Left renal pelvis (tissue), 4 donors: ENCODE measurements at regions not wholly inside any gene's neighbourhood (a gene's known extent, or its start where the extent isn't known, plus 50 kb on each side); places are given as distances from the start of the nearest gene placed in this dataset.
"Not testable (repeated sequence)": the region's sequence is repeated elsewhere in the genome, so short reads cannot be mapped to it uniquely, and the experiment has no call there.

ENCODE experiments used
- DNase-seq, 4 donors: peaks; one replicate each; pipeline ENCODE4 v3.0.0-alpha.2; 2013; ENCODE audit warnings: low read depth in 4 of 4, low spot score in 3 of 4

DNA sequence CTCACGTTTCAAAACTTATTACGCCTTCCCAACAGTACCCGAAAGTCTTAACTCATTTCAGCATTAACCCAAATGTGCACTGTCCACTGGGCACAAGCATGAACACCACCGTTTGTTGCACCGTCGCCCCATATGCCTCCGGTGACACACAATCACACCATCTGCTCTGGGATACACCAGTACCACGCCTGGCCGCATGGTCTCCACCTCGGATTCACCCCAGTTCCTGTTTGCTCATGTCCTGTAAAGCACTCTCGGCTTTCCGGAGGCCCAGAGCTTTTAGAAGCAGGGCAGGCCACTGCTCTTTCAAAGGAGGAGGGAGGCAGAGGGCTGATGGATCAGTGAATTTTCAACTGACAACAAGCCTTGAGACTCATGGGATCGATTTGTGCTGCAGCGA is 1570.0 kb upstream of the DEFB115 start:
- DNase-seq, result no peak

DNA sequence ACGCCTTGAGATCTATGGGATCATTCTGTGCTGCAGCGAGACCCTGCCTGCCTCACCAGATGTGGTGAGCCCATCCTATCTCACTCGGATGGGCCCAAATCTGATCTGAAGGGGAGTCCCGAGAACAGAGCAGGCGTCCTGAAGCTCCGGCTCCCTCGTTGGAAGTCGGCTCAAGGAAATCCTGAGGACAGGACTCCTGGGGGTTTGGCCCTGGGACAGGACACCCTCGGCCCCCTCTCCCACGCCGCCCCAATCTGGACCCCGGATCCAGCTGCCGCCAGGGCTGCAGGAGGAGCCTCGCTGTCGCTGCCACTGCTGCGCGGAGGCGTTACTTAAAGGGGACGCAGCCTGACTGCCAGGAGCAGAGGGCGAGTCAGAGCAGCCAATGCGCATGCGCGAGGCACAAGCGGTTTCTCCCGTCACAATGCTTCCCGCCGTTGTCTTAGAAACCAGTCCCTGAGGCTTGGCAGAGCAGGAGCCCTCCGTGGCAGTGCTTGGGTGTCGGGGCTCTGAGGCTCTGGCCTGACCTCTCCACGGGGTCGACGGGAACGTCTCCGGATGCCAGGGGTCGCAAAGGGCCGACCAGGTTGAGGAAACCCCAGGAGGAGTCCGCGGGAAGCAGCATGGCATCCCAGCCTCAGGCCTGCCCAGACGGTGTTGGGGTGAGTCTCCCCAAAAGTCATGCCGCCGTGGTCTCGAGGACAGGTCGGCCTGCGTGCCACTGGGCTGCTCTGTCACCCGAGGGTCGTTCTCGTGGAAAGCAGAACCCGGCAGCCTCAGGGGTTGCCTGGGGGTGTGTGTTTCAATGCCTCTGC is 1567.8 kb upstream of the DEFB115 start:
- no peak for DNase-seq

DNA sequence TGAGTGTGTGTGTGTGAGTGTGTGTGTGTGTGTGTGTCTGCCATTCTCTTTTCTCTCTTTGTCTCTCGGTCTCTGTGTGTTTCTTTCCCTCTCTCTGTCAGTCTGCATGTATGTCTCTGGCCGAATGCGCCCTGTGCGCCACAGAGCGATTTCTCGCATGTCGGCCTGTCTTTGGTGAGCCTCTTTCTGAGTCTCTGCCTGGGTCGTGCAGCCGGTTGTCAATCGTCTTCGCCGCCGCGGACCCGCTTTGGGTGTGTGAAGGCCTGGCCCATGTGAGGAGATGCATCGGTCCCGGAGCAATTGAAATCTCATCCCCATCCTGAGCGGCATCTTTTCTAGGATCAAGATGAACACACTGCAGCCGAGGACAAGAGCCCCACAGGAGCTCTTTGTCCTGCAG is 1567.2 kb upstream of the DEFB115 start:
- DNase-seq, result no peak

DNA sequence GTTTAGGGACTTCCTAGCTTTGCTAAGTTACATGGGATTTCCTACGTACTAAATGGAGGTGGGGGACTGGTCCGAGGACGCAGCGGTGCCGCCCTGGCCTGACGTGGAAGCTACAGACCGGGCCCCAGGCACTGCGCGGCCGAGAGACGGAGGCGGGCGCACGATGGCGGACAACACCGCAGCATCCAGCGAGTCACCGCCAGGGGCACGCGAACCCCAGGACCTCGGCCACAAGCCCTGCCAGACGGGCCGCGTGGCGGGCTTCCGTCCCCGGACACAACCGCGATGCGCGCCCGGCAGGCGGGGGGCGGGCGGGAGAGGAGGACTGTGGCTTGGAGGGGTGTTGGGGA is 1516.9 kb upstream of the DEFB115 start:
- DNase-seq, result no peak

DNA sequence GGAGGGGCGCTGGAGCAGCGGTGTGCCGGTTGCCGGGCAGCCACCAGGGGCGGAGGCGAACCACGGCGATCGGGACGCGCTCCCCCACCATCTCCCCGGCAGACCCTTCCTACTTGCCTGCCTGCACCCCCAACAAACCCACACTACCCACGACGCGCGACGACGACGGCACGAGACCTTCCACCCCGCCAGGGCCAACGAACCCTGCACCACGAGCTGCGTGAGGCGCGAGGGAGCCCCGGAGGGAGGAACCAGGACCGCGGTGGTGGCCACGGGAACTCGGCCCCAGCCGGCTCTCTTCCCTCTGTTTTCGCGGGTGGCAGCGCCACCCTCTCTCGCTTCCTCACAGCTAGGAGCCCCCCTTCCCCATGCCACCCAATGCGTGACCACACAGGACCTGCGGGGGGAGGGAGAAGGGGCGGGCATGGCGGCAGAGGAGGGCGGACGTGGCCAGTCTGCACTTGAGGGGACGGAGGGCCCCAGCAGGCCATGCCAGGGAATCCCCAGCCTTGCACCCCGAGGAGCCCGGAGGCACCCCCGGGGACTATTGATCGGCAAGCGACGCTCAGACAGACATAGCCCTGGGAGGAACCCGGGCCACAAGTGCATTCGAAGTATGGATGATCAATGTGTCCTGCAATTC is 1516.4 kb upstream of the DEFB115 start:
- DNase-seq, result no peak

DNA sequence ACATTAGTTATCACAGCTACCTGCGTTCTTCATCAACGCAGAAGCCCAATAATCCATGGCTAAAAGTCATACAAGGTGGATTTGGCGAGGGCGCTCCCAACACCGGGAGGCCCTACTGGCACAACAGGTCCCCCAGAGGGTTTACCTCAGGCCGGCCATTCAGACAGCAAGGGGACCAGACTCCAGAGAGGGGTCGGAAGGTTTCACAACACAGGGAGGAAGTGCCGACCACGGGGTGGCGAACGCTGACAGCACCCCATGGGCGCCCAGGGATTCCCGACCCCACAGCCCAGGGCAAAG is 1515.9 kb upstream of the DEFB115 start:
- DNase-seq, result no peak

DNA sequence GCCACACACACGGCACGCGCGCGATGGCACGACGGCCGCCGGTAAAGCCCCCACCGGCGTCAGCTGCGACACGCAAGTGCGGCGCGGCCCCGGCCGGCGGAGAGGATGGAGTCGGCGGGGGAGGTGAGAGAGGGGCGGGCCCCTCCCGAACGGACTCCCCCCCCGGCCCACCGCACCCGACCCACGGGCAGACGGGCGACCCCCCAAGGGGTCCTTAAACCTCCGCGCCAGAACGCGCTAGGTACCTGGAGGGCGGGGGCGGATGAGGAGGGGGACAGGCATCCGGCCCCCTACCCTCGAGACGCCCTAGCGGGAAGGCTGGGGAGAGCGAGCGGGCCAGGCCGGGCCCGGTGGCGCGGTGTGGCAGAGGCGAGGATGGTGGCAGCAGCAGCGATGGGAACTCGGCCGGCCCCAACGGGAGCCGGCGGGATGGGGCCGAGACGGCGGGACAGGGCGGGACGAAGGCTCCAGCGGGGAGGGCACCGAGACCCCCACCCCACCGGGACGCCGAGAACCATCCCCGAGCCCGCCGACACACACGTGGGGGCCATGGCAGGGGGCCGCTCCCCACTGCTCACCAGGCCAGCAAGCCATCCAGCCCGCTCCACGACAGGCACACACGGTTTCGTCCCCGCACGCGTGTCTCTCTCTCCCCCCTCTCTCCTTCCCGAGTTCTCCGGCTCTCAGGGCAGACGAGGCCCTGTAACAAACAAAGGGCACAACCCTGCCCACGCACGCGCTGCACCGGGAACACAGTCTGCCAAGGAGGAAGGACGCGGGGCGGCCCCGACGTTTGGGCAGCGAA is 1515.4 kb upstream of the DEFB115 start:
- no peak for DNase-seq

DNA sequence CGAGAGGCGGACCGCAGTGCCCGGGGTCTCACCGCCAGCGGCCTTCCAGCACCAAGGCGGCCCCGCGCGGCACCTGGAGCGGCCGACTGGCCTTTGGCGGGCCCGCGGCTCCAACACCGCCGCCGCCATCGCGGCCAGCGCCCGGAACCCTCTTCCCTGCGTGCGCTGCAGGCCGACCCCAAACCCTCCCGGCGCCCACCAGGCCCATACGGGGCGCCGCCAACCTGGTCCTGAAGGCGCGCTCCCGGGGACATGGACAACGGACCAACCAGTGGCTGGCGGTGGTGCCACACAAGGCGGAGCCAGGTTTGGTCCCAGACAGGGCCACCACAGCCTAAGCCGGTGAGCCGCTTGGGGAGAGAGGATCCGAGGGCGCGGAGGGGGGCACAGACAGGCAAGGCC is 1514.8 kb upstream of the DEFB115 start:
- no peak for DNase-seq

DNA sequence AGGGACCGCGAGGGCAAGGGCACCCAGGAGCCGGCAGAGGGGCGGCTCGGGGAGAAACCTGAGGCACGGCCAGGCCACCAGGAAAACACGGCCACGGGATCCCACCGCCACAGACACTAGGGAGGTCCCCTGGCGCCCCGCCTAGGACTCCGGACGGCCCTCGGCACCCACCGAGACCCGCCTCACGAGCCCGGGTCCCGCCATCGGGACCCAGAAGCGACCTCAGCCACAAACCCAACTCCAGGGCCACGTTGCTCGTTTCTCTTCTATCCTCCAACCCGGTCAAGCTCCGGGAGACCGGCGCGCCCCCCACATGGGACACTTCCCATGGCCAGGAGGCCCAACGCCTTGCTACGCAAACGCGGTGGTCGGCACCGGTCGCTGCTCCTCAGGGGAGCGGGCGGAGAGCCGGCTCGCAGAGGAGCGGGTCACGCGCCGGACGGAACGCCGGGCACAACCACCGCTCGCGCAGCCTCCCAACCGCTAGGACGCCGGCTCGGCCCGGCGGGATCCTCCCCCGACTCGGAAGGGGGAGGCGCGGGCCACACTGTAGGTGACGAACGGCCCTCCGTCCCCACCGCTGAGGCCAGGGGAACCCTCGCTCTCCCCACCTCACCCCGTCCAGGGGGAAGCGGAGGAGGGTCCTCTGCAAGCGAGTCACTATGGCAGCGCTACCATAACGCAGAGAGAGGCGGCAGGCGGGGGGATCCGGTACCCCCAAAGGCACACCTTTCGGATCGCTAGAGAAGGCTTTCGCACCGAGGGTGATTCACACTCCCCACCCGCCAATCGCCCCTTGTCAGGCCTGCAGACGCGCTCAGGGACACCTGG is 1514.1 kb upstream of the DEFB115 start:
- no peak for DNase-seq

DNA sequence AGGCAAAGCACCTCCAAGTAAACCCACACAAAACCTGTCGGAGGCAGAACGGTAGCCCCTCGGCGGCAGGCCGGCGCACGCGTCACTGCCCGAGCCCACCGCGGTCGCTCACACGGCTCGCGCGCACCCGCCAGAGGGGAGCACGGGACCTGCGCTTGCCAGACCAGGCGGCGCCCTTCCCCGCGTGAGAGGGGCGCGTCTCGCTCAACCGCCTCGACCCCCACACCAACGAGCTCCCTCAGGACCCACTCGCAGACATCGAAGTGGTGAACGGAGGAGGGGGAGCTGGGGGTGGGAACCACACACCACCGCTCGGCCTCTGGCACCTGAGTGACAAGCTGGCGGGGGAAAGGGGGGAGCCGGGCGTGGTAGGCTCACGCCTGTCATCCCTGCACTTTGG is 1513.4 kb upstream of the DEFB115 start:
- no peak for DNase-seq

DNA sequence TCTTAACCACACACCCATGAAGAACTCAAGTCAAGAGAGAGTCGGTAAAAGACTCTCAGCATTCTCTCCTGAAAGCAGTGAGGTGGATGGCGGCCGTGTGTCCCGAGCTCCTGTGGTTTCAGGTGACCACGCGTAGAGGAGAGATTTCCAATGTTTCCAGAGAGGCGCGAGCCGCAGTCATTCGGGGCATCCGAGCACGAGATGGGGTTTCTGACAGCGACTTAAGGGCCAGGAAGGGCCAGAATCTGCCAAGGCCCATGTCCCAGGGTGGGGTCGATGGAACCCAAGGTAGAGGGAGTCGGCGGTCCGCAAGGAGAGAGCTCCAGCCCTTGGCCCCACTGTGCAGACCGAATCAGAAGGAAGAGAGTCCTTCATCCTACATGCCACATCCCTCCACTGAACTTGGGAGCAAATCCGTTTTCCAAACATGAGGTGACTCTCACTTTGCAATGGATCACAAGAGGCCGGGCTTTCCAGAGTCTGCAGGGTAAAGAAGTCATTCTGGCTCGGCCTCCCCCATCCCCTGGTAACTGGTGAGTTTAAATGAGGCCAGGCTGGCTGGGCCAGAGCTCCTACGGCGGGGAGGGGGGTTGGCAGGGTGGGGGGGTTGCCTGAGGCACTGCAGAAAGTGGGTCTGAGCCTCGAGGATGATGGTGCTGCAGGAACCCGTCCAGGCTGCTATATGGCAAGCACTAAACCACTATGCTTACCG is 1511.8 kb upstream of the DEFB115 start:
- DNase-seq, result not testable (repeated sequence)

DNA sequence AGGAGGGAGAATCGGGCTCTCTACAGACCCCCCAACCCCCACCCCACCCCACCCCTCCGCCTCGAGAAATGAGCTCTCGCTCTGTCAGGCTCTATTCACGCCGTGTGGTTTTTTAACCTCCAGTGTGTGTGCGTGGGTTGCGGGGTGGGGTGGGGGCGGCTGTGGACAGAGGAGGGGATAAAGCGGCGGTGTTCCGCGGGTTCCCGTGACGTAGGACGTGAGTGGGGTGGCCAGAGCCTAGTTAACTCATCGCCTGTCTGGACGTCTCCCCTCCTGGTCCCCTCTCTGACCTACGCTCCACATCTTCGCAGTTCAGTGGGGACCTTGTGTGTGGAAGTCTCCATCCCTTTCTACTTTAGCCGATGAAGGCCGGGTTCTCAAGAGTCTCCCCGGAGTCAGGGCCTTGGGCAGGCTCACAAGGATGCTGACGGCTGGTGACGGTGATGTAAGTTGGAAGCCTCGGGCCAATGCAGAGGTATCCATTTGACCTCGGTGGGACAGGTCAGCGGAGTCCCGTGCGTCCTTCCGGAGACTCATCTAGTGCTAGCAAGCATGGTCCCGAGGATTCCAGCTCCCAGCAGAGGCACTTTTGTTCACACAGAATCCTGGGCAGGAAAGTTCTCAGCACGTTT is 1507.1 kb upstream of the DEFB115 start:
- DNase-seq, result no peak

DNA sequence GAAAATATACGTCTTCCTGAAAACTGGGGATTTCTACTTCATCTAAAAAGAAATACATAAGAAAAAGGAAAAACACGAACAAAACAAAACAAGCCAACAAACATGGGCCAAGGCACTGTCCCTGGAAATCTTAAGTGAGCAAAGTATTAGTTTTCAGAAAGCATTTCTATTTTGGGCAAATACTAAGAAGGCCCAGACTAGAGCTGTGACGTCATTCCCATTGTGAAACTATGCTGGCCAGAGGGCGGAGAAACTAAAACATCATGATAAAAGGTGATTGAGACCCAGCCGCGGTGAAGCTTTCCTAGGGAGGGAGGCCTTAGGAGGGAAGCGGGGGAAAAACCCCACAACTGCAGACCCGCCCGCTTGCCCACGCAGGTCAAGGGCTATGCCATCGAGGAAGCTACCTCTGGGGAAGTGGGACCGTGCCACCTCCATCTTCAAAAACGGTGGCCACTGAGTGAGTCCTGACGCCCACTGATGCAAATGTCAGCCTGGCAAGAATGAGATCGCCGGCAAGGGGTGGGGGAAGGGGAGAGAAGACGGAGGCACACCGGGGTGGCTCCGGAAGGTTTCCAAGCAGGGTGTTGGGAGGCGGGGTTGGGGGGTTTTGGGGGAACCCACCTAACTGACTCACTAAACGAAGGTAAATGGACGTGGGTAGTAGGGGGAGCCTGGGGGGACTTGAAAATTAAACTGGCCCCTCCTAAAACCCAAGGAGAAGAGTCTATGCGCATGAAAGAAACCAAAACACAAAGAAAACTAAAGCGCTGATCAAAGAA is 1504.6 kb upstream of the DEFB115 start:
- not testable (repeated sequence) for DNase-seq

DNA sequence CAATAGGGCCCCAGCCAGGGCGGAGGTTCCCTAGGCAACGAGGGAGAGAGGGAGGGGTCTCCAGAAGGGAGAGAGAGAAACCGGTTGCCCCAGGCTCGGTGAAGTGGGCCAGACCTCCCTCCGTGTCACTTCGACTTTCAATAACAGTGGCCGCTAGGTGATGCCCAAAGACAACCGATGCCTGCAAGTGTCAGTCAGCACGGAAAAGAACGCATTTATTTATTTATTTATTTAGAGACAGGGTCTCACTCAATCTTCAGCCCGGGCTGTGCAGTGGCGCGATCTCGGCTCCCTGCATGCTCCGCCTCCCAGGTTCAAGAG is 1504.1 kb upstream of the DEFB115 start:
- not testable (repeated sequence) for DNase-seq

DNA sequence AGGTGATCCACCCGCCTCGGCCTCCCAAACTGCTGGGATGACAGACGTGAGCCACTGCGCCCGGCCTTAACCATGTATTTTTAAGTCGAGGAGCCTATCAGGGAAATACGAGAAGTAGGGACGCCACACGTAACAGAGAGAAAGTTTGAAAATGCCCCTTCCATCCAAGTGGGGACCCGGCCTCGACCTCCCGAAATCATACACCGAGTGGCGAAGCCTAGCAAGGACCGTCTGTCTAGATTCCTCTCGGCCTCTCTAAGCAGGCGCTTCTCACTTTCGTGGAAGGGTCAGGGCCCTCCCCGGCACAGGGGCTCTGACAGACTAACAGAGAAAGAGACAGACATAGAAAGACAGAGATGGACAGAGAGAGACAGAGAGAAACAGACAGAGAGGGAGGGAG is 1503.6 kb upstream of the DEFB115 start:
- not testable (repeated sequence) for DNase-seq

DNA sequence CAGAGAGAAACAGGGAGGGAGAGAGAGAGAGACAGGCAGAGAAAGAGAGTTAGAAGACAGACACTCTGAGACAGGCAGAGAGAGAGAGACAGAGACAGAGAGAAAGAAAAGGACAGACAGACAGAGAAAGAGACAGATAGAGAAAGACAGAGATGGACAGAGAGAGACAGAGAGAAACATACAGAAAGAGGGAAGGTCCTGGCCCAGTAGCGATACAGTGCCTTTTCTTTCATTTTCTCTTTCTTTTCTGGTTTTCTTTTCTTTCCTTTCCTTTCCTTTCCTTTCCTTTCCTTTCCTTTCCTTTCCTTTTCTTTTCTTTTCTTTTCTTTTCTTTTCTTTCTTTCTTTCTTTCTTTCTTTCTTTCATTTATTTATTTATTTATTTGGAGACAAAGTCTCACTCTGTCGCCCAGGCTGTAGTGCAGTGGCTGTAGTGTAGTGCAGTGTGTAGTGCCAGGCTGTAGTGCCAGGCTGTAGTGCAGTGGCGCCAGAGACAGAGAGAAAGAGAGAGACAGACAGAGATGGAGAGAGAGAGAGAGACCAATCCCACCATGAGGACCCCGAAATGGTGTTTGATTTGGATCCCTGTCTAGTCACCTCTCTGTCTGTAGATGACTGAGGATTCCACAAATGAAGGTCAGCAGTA is 1501.5 kb upstream of the DEFB115 start:
- DNase-seq, result not testable (repeated sequence)

DNA sequence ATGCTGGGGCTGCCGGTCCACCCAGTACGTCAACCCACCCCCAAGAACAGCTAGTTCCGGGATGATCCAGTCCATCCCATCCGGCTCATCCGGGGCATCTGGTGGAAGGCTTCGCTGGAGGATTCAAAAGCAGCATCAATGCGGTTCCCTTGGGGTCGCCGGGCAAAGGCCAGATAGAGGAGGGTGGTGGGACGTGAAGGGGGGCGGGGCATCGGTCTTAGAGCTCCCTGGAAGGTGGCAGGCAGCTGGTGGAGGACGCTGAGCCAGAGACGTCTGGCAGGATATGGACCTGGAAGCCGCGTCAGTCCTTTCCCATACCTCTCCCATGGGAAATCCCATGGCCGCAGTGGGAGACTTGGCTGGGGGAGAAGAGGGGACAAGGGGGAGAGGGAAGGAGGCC is 1500.8 kb upstream of the DEFB115 start:
- no peak for DNase-seq

DNA sequence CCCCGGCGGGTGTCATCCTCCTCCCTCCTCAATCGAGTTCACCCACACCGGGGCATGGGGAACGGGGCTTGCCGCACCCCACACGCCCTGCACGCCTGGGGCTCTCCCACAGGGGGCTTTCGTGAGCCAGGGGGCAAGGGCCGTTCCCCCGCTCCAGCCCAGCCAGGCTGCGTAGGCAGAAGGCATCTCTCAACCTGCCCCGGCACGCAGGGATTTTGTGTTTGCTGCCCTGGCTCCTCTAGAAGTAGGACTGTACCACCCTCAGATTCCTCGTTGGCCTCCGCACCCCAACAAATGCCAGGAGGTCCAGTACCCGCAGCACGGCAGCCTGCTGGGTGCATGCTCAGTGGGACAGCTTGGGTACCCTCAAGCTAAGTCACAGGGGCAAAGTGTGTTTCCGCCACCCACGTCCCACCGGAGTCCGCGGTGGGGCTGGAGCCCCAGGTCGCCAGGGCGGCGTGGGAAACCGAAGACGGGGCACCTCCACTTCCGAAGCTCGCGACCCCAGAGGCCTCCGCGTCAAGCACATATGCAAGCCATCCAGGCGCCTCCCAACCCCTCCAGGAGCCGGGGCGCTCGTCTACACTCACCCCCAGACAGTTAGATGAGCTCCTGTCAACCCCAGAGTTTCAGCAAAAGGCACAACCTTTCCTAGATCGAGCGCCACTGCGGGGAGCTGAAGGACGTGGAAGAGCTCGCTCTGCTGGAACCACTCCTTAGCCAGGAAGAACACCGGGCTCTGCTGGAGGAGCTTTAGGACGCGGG is 1495.7 kb upstream of the DEFB115 start:
- DNase-seq, result not testable (repeated sequence)
